GM15510 (cell line): ENCODE measurements at regions not wholly inside any gene's neighbourhood (a gene's known extent, or its start where the extent isn't known, plus 50 kb on each side); places are given as distances from the start of the nearest gene placed in this dataset.

Experiments
- POLR2A ChIP-seq: IDR thresholded peaks from 3 replicates; pipeline ENCODE4 v1.6.1; 2011; ENCODE audit warnings: borderline replicate concordance; ENCODE audit not compliant: insufficient read length; ENCODE audit errors: extremely low read depth

DNA sequence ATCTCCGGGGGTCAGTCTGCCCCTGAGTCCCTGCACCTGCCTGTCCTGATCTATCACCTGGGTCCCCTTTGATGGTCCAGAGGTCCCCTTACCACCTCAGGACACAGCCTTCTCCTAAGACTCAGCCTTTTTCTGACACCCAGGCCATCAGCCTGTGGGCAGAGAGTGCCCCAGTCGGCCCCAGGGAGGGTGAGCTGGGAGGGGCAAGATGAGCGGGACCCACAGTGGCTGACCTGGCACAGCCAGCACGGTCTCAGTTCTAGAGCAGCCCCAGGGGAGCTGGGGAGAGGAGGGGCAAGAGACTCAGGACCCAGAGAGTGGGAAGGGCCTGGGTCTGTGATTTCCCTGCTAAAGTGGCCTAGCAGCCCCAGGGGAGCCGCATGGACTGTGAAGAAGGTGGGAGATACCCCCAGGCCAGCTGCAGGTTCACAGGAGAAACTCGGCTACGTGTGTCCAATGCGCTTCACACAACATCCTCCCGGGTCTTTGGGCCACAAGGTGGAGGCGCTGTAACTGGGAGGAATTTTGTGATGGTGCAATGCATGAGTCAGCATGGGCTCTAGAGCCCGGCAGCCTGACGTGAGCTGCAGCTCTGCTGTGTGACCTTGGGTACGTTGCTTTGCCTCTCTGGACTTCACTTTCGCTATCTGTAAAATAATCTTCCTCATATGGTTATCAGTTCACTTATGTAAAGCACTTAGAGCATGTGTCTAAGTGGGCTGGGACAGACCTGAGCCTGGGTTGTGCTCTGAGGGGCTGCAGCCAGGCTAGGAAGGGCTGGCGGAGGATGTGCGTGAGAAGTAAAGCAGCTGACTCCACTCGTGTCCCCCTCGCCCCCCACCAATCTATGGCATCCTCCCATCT lies 67.2 kb upstream of the LHX1 start:
- TF ChIP-seq POLR2A: no peak

GRCh38 chr17:36870720-36870999 lies 66.6 kb upstream of the LHX1 start:
- no peak for TF ChIP-seq POLR2A

DNA sequence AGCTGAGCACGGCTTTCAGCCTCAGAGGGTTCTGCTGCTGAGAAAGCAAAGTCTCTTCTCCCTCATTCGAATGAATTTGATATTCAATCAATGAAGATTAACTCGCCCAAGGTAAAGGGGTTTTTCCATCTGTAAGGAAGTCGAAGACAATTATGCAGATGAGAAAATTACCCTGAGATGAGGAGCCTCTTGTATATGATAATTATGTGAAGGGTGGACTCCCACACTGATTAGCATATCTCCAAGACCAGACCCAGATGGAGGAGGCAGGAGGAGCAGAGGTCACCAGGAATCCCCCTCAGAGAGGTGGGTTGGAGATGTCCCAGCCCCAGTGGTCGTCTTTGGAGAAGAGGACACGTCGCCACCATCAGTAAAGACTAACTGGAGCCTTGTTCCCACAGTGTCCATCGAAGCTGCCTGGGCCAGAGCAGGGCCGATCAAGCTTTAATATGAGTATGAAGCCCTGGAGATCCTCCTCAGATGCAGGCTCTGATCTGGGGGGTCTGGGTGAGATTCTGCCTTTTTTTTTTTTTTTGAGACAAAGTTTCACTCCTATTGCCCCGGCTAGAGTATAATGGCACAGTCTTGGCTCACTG lies 61.5 kb upstream of the LHX1 start:
- TF ChIP-seq POLR2A: no peak

- TF ChIP-seq POLR2A: no peak
These were observed 60.3 kb upstream of the LHX1 start for GRCh38 chr17:36876966-36877365.

DNA sequence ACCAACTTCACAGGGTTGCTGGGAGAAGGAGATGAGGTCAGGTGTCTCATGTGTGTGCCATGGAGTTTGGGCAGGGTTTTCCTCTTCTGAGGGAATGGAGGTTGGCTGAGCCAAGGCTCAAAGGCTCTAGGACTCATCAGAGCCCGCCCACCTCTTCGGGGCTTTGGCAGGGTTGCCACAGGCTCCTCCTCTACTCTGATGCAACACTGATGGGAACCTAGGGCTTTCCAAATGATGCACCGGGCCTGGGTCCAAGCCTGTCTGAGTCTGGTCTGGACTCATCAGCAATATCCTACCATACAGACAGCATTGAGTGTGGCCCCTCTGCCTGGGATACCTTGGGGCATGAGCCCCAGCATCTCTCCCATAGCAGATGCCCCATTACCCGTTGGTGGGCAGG lies 59.5 kb upstream of the LHX1 start:
- no peak for TF ChIP-seq POLR2A

DNA sequence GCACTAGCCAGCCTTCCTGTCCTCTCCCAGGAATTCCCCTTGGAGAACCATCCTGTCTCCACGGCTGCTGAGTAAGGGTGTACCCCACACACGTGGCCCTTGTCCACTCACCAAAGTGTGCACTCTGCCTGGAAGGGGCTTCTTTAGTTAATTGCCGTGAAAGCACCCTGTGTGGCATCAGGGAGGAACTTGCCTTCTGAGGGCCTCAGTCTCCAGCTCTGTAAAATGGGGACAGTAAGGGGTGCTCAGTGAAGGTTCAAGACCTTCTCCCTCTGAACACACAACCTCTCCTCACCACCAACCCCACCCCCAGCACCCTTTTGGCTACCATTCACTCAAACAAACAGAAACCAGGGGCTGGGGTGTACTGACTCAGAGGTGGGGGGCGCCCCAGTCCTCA lies 59.1 kb upstream of the LHX1 start:
- TF ChIP-seq POLR2A: no peak

- TF ChIP-seq POLR2A: no peak
These were observed 58.2 kb upstream of the LHX1 start for GRCh38 chr17:36879027-36879426.

DNA sequence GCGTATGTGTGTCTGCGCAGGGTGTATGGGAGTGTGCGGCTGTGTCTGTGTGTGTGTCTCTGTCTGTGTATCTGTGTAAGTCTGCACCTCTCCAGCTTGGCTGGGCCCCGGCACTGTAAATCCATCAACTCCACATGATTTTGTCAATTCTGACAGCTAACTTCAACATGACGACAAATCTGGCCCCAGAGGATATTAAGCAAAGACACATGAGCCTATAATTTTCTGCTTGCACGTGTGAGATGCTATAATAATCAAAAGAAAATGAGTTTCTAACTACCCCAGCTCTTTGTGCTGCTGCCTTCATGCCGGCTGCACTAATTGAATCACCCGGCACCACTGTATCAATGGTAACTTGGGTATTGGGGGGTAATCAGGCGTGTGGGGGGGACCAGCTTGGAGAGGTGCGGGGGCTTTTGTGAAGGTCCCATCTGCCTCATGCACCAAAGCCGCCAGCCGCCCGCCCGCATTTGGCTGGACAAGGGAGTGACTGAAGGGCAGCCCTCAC lies 57.6 kb upstream of the LHX1 start:
- no peak for TF ChIP-seq POLR2A

GRCh38 chr17:36880268-36880905 lies 56.9 kb upstream of the LHX1 start:
- TF ChIP-seq POLR2A: no peak

DNA sequence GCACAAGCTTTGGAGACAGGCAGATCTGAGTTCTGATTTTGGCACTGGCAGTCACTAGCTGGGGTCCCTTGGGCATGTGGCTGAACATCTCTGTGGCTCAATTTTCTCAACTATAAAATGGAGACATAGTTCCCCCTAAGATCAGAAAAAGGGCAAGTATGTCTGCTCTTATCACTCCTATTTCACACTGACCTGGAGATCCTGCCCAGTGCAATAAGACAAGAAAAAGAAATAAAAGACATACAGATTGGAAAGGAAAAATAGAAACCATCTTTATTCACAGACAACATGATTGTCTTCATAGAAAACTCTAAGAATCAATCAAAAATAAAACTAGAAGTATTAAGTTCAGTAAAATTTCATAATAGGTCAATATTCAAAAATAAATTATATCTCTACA lies 56.0 kb upstream of the LHX1 start:
- TF ChIP-seq POLR2A: no peak

DNA sequence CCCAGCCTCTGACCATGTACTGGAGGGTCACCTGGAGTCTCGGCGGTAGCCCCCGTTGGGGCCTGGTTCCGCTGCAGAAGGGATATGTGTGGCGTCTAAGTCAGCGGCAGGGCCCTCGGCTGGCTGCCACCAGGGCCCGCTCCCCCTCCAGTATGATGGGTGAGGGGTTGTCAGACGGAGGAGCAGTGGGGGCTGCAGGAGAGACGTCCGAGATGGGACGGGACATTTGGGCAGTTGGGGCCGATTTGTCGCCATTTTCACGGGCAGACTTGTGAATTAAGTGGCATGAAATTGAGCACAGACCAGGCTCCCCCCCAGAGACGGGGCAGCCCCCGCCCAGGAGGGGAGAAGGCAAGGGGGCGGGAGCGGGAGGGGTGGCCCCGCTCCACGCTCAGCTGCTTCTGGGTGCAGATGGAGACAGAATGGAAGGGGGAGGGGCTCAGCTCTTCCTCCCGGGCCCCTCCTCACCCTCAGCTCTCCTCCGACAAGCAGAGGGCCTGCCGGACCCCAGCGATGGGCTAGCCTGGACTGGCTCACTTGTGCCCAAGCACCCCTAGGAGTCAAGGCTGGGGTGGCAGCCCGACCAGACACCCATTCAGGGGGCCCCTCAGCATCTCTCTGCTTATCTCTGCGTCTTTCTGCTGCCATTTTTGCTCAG lies 52.7 kb upstream of the LHX1 start:
- no peak for TF ChIP-seq POLR2A

GRCh38 chr17:36885153-36885735 lies 52.0 kb upstream of the LHX1 start:
- no peak for TF ChIP-seq POLR2A

DNA sequence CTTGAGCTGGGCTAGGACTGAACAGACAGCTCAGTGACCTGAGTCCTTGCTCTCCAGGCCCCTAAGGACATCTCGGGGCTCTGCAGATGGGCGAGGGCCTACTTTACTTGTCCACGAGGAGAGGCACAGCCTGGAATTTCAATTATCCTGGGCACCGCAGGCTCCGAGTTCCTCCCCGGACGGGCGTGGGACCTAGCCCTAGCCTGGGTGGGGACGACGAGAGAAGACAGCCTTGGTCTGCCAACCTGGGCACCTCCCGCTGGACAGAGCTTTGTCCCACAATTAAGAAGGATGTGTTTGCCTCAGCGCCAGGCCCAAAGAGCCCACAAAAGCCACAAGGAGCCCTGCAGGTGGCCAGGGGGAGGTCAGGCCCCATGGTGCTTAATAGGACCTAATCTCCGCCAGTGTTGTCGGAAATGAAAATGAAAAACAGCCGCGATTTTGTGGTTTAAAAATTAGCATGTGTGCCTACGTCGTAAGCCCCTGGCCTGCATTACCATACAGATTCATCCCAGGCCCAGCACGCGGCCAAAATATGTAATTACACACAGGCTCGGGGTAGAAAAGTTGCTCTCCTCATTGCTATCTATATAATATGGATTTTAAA lies 51.4 kb upstream of the LHX1 start:
- no peak for TF ChIP-seq POLR2A
